Panc1 (cell line): ENCODE measurements at regions not wholly inside any gene's neighbourhood (a gene's known extent, or its start where the extent isn't known, plus 50 kb on each side); places are given as distances from the start of the nearest gene placed in this dataset.

Source experiments
- SIN3A ChIP-seq: IDR thresholded peaks from 2 replicates; pipeline ENCODE4 v1.6.1; 2012; ENCODE audit warnings: low read depth, mild to moderate bottlenecking, low read length, moderate library complexity, borderline replicate concordance; ENCODE audit not compliant: insufficient read depth
- TF ChIP-seq, protein P1 (sequence below), 2 experiments: IDR thresholded peaks; 2 replicates each; pipeline ENCODE4 v1.6.1; 2011 to 2012; ENCODE audit warnings: low read depth in 2 of 2, control low read depth in 1 of 2, low read length in 1 of 2, mild to moderate bottlenecking in 1 of 2, moderate library complexity in 1 of 2; ENCODE audit not compliant: insufficient read depth in 1 of 2
- TF ChIP-seq, protein P2 (sequence below): fragments of 450-650 bp; IDR thresholded peaks from 2 replicates; pipeline ENCODE4 v1.5.1; 2017; ENCODE audit warnings: mild to moderate bottlenecking

DNA sequence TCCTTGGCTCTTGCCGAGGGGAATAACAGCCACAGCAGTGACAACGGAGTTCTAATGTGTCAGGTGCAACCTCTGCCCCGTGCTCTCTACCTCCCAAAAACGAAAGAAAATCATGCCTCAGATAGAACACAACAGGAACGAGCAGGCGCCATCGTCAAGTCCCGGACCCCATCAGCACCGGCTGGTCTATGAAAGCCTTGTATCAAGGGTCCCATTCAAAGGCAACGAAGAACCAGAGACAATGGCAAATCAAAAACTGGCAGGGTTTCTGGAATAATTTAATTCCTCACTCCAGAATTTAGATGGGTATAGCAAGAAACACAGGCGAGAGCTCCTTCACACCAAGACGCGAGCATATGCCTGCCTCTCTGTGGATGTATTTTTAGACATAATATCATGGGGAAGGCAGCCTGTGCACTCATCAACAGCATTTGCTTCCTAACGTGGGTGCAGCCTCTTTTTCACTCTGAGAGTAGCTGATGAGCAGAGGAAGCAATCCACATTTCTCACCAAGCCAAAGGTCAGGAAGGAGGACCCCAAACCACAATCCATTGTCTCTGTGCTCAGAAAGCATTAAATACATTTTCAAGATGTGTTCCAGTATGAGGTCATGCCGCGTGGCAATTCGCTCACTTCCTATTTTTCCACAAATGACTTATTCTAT, 193.4 kb upstream of the BLID start:
- TF ChIP-seq, protein P1, sequence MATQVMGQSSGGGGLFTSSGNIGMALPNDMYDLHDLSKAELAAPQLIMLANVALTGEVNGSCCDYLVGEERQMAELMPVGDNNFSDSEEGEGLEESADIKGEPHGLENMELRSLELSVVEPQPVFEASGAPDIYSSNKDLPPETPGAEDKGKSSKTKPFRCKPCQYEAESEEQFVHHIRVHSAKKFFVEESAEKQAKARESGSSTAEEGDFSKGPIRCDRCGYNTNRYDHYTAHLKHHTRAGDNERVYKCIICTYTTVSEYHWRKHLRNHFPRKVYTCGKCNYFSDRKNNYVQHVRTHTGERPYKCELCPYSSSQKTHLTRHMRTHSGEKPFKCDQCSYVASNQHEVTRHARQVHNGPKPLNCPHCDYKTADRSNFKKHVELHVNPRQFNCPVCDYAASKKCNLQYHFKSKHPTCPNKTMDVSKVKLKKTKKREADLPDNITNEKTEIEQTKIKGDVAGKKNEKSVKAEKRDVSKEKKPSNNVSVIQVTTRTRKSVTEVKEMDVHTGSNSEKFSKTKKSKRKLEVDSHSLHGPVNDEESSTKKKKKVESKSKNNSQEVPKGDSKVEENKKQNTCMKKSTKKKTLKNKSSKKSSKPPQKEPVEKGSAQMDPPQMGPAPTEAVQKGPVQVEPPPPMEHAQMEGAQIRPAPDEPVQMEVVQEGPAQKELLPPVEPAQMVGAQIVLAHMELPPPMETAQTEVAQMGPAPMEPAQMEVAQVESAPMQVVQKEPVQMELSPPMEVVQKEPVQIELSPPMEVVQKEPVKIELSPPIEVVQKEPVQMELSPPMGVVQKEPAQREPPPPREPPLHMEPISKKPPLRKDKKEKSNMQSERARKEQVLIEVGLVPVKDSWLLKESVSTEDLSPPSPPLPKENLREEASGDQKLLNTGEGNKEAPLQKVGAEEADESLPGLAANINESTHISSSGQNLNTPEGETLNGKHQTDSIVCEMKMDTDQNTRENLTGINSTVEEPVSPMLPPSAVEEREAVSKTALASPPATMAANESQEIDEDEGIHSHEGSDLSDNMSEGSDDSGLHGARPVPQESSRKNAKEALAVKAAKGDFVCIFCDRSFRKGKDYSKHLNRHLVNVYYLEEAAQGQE (IDR thresholded peaks at IDR 0.05; ENCODE audit: insufficient read depth in 1 of 2, low read depth in 2 of 2, low read length in 1 of 2) = no peak
- TF ChIP-seq, protein P2, sequence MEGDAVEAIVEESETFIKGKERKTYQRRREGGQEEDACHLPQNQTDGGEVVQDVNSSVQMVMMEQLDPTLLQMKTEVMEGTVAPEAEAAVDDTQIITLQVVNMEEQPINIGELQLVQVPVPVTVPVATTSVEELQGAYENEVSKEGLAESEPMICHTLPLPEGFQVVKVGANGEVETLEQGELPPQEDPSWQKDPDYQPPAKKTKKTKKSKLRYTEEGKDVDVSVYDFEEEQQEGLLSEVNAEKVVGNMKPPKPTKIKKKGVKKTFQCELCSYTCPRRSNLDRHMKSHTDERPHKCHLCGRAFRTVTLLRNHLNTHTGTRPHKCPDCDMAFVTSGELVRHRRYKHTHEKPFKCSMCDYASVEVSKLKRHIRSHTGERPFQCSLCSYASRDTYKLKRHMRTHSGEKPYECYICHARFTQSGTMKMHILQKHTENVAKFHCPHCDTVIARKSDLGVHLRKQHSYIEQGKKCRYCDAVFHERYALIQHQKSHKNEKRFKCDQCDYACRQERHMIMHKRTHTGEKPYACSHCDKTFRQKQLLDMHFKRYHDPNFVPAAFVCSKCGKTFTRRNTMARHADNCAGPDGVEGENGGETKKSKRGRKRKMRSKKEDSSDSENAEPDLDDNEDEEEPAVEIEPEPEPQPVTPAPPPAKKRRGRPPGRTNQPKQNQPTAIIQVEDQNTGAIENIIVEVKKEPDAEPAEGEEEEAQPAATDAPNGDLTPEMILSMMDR = no peak
- no peak for TF ChIP-seq SIN3A
